ENCODE measurements at regions not wholly inside any gene's neighbourhood (a gene's known extent, or its start where the extent isn't known, plus 50 kb on each side); places are given as distances from the start of the nearest gene placed in this dataset.

DNA sequence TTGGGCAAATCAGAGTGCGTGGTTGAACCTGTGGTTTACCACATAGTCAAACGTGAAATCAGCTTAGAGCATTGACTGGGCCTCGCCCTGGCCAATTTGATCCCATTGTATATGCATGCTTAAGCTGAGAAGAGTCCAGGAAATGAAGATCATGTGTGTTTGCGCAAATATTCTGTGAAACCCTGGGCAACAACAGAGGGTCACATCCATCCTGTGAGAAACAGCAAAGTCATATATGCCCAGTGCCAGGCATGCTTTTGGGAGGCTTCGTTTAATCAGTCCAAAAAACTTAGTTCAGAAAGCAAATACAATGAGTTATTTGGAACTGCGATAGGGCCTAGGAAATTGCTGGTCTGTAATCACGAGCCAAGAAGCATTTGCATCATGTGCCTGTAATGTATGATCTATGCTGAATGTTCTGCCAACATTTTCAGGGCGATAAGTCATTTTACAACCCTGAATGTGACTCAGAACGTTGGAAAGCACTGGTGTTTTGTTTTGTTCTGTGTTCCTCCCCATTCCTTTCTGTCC, 412.1 kb upstream of the CELF2 start:
- H3K27me3 ChIP-seq (ENCODE audit: control insufficient read depth, insufficient read depth, low read length): no peaks in the 10 kb centered on the region
- TF ChIP-seq, protein P1, sequence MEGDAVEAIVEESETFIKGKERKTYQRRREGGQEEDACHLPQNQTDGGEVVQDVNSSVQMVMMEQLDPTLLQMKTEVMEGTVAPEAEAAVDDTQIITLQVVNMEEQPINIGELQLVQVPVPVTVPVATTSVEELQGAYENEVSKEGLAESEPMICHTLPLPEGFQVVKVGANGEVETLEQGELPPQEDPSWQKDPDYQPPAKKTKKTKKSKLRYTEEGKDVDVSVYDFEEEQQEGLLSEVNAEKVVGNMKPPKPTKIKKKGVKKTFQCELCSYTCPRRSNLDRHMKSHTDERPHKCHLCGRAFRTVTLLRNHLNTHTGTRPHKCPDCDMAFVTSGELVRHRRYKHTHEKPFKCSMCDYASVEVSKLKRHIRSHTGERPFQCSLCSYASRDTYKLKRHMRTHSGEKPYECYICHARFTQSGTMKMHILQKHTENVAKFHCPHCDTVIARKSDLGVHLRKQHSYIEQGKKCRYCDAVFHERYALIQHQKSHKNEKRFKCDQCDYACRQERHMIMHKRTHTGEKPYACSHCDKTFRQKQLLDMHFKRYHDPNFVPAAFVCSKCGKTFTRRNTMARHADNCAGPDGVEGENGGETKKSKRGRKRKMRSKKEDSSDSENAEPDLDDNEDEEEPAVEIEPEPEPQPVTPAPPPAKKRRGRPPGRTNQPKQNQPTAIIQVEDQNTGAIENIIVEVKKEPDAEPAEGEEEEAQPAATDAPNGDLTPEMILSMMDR (IDR thresholded peaks at IDR 0.05; ENCODE audit: insufficient read depth, low read length, poor library complexity, severe bottlenecking): no peak
- no peaks in the 10 kb centered on the region for H3K36me3 ChIP-seq (ENCODE audit: control insufficient read depth, insufficient read depth, low read length)
- DNase-seq (ENCODE audit: low read depth): no peak
- H3K4me3 ChIP-seq (ENCODE audit: low read depth, low read length): no peak overlapping the region

DNA sequence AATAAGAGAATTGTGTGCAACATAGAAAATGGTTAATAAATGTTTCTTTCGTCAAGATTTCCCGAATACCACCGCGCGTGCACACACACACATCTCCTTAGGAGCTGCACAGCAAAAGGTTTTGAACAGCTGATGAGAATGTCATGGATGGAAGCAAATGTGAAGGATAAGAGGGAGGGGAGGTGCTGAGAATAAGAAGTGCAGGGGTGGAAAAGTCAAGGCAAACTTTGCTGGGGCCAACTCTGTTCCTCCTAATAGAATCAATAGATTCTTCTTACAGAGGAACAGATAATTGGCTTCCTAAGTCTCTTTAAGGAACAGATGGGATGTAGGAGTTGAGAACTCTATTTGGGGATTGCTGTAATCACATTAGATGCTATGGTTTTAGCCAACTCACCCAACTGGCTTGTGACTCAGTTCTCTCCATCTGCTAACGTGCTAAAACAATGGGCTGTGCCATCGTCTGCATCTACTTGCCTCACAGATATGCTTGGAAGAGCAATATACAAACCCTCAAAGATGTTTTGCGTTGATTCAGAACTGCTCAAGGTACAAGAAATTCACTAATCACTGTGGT, 408.2 kb upstream of the CELF2 start:
- no peak for DNase-seq (ENCODE audit: low read depth)
- Histone ChIP-seq H3K36me3 (ENCODE audit: control insufficient read depth, insufficient read depth, low read length) (no peaks in the 10 kb centered on the region), H3K4me3 (ENCODE audit: low read depth, low read length) (no peak overlapping the region), H3K27me3 (ENCODE audit: control insufficient read depth, insufficient read depth, low read length) (no peaks in the 10 kb centered on the region)
- TF ChIP-seq, protein P1 (IDR thresholded peaks at IDR 0.05; ENCODE audit: insufficient read depth, low read length, poor library complexity, severe bottlenecking): no peak

DNA sequence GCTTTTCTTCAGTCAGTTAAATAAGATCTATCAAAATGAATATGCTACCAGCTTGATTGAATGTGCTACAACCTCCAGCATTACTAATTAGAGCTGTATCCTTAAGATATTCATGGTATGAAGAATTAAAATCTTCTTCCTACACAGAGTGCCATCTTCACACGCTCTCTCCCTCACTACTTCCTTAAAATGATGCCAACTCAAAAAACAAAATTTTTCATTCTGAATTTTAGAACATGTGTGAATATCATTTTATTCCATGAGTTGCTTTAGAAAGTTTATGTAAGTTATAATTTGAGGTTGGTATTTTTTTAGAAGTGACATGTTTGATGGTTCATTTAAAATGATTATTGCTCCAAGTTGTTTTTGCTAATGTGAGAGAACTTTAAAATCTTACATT, 407.5 kb upstream of the CELF2 start:
- Histone ChIP-seq H3K27me3 (ENCODE audit: control insufficient read depth, insufficient read depth, low read length) (no peaks in the 10 kb centered on the region), H3K36me3 (ENCODE audit: control insufficient read depth, insufficient read depth, low read length) (no peaks in the 10 kb centered on the region), H3K4me3 (ENCODE audit: low read depth, low read length) (no peak overlapping the region)
- TF ChIP-seq, protein P1 (IDR thresholded peaks at IDR 0.05; ENCODE audit: insufficient read depth, low read length, poor library complexity, severe bottlenecking): no peak
- no peak for DNase-seq (ENCODE audit: low read depth)

DNA sequence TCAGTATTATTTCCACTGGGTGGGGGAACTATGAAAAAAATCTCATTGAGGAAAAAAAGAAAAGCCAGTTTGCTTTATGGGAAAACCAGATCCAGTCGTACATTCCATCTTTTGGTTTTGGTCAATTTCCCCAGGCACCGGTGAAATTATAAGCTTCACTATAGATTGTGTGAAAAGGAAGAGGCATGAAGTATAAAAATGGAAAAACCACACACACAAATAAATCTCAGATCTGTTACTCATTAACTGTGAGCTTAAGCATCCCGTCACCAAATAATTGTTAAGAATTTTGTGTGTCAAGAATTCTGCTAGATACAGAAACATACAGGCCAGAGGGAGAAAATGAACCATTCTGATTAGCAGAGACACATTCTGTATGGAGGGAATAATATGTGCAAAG, 405.5 kb upstream of the CELF2 start:
- no peak for DNase-seq (ENCODE audit: low read depth)
- TF ChIP-seq, protein P1 (IDR thresholded peaks at IDR 0.05; ENCODE audit: insufficient read depth, low read length, poor library complexity, severe bottlenecking): no peak
- Histone ChIP-seq H3K4me3 (ENCODE audit: low read depth, low read length) (no peak overlapping the region), H3K36me3 (ENCODE audit: control insufficient read depth, insufficient read depth, low read length) (no peaks in the 10 kb centered on the region), H3K27me3 (ENCODE audit: control insufficient read depth, insufficient read depth, low read length) (no peaks in the 10 kb centered on the region)

DNA sequence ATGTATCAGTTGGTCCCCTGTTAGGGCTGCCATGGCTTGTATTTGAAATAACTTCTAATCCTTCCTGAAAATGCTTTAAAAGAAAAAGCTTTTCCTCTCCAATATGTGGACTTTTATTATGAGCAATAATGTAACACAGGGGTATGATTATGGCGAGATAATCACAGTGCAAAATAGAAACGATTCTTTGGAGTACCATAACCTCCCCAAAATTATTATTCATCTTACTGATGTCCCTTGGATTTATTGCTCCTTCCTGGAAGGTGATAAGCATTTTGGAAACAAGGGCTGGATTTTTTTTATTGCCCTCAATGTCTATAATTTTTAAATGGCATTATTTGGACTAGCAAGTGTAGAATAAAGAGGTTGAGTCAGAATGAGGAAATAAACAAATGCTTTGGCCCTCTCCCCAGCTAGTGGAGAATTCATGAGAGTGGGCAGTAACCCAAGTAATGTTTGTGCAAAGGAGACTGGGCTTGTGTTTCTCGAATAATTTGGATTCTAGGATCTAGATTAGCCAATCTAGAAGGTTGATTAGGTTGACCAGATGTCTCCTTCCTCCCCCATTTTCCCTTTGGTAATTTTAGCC, 403.9 kb upstream of the CELF2 start:
- TF ChIP-seq, protein P1 (IDR thresholded peaks at IDR 0.05; ENCODE audit: insufficient read depth, low read length, poor library complexity, severe bottlenecking): no peak
- Histone ChIP-seq H3K4me3 (ENCODE audit: low read depth, low read length) (no peak overlapping the region), H3K27me3 (ENCODE audit: control insufficient read depth, insufficient read depth, low read length) (no peaks in the 10 kb centered on the region), H3K36me3 (ENCODE audit: control insufficient read depth, insufficient read depth, low read length) (no peaks in the 10 kb centered on the region)
- no peak for DNase-seq (ENCODE audit: low read depth)

DNA sequence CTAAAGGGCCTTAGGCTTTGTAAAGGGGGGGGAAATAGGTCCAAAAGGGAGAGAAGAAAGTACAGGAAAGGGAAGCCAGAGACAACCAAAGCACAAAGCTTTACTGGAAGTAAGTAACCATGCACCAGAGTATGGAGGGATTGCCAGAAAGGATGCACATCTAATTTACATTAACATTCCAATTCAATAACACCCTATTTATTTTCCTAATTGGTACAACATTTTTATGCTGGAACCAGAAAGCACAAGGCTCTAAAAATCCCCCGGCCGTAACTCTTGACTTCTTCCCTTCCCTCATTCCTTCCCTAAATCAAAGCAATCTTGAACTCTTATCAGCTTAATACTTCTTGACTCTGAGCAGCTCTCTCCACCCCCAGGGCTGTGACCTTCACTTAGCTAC, 400.0 kb upstream of the CELF2 start:
- Histone ChIP-seq H3K27me3 (ENCODE audit: control insufficient read depth, insufficient read depth, low read length) (no peaks in the 10 kb centered on the region), H3K36me3 (ENCODE audit: control insufficient read depth, insufficient read depth, low read length) (no peaks in the 10 kb centered on the region), H3K4me3 (ENCODE audit: low read depth, low read length) (no peak overlapping the region)
- TF ChIP-seq, protein P1 (IDR thresholded peaks at IDR 0.05; ENCODE audit: insufficient read depth, low read length, poor library complexity, severe bottlenecking): no peak
- DNase-seq (ENCODE audit: low read depth): no peak

Data from kidney epithelial cell (primary cell).